AG10803 (cell line): ENCODE measurements at regions not wholly inside any gene's neighbourhood (a gene's known extent, or its start where the extent isn't known, plus 50 kb on each side); places are given as distances from the start of the nearest gene placed in this dataset.

Experiments used
- DNase-seq: peaks from one replicate; pipeline ENCODE4 v3.0.0; 2010; ENCODE audit warnings: low read depth
- H3K4me3 ChIP-seq: 2 replicates; pipeline ENCODE4 v1.5.1; 2011; ENCODE audit warnings: mild to moderate bottlenecking, low read length, control low read depth
- CTCF ChIP-seq: conservative IDR thresholded peaks from 2 replicates; pipeline ENCODE4 v1.5.1; 2011; ENCODE audit warnings: mild to moderate bottlenecking, low read length, control low read depth, inconsistent platforms

- H3K4me3 ChIP-seq = no peak overlapping the region
- DNase-seq = no peak
- no peak for TF ChIP-seq CTCF
Measured at GRCh38 chr18:28805491-28805890, 628.6 kb upstream of the CDH2 start.

DNA sequence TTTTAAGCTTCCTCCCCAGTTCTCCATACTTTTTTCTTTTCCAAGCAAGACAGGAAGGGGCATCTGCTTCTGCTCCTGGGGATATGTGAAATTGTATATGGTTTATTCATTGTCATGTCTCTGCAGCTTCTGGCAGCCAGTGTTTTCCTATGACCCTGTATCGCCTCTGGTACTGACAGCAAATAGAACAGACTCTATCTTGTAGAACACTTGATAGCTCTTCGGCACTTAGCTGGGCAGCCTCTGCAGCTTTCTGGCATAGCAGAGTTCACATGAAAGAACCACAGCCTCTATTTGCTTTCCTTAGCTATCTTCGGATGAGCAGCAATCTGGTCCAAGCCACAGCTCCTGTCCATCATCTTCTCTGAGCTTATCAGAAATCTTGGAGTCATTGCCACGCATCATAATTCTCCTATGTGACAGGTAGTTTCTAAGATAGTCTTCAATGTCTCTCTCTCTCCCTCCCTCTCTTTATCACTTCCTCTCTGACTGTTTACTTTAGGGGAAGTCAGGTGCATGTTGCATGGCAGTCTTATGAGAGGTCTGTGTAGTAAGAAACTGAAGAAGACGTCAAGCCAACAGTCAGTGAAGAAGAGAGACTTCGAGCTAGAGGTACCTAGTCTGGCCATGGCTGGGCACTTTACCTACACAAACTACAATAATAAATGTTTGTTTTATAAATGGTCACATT is 627.7 kb upstream of the CDH2 start:
- DNase-seq = no peak
- TF ChIP-seq CTCF = no peak
- no peak overlapping the region for H3K4me3 ChIP-seq

GRCh38 chr18:28802546-28802945 is 625.6 kb upstream of the CDH2 start:
- TF ChIP-seq CTCF = no peak
- peak; percentile 22 for DNase-seq
- no peak overlapping the region for H3K4me3 ChIP-seq

DNA sequence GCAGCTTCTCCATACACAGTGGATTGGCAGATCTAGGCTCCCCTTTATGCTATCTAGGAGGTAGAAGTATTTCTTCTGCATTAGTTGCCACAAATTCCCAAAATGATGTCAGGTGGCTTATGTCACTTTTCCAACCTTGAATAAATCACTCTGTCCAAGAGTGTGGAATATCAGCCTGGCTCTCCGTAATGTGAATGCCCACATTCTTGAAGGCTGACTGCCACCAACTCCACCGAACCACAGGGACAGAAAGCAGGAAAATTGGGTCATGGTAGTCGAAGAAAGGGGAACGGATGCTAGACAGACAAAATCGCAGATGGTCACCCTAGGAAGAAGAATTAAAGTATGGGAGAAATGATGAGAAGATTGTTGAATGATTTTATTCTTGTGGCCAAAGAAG is 624.9 kb upstream of the CDH2 start:
- no peak for TF ChIP-seq CTCF
- H3K4me3 ChIP-seq = no peak overlapping the region
- DNase-seq = no peak

GRCh38 chr18:28794459-28795245 is 617.7 kb upstream of the CDH2 start:
- no peak overlapping the region for H3K4me3 ChIP-seq
- TF ChIP-seq CTCF = no peak
- DNase-seq = peak; percentile 50

DNA sequence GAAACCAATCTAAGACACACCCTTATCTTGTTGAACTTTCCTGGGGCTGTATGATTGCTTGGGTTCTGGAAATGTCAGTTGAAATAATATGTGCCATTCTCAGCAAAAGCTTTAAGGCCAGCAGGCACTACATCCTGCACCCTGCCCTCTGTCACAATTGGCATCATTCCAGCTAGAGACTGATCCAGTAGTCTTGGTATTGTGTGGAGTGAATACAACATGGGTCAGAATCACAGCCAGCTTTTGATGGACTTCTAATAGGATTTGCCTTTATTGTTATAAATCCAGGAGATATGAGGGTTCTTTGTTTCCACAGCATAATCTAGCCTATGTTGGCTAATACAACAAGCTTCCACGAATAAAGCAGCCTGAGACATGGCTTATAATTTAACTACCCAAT is 617.0 kb upstream of the CDH2 start:
- no peak for DNase-seq
- no peak overlapping the region for H3K4me3 ChIP-seq
- no peak for TF ChIP-seq CTCF

DNA sequence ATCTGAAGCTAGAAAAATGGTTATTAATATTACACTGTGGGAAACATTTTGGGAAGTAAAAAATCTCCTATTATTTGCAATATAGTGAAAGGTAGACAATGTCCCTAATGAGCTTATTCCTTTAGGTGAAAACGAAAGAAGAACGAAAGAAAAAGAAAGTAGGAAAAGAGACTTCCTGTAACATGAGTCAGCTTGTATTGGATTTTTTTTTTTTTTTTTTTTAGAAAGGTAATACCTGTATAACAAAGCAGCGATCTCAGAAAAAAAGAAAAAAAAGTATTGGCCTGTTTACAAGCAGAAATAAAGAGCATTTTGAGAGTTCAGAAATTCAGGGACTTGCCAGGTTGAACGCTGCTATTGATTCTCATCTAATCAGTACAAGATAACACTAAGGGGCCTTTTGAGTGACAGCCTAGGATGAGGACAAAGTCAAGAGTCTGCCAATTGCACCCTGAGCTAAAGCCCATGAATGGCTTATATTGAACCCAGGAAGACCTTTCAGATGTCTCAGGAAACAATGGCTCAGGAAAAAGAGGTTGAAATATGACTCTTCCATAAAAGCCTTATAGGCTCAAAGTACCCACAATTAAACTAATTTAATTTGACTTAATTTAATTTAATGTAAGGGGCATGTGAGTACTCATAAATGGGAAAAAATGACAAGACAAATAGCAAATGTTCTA is 615.6 kb upstream of the CDH2 start:
- DNase-seq = no peak
- H3K4me3 ChIP-seq = no peak overlapping the region
- TF ChIP-seq CTCF = no peak
